ENCODE measurements at regions not wholly inside any gene's neighbourhood (a gene's known extent, or its start where the extent isn't known, plus 50 kb on each side); places are given as distances from the start of the nearest gene placed in this dataset.

DNA sequence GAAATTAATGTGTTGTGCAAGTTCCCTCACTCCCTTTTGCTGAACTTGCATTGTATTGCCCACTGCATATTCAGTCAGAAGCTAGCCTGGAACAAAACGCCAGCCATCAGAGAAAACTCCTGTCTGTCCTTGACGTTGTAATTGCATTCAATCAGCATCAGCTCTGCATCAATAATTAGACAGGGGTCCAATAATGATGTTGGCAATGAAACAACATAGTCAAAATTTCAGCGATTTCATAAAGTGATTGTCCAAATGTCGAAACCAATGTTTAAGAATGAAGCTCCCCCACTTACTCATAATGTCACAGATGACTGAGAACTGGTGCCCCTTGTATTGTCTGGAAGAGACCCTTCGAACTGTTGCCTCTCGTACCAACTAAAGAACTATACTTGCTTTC, 504.2 kb upstream of the TENM3 start:
- H3K4me3 ChIP-seq (ENCODE audit: low read length in 3 of 3), result no peak overlapping the region
- no peaks in the 10 kb centered on the region for H3K4me1 ChIP-seq (ENCODE audit: control insufficient read depth in 2 of 3, insufficient read depth in 2 of 3, low read depth in 1 of 3, low read length in 3 of 3)
- TF ChIP-seq, protein P1, sequence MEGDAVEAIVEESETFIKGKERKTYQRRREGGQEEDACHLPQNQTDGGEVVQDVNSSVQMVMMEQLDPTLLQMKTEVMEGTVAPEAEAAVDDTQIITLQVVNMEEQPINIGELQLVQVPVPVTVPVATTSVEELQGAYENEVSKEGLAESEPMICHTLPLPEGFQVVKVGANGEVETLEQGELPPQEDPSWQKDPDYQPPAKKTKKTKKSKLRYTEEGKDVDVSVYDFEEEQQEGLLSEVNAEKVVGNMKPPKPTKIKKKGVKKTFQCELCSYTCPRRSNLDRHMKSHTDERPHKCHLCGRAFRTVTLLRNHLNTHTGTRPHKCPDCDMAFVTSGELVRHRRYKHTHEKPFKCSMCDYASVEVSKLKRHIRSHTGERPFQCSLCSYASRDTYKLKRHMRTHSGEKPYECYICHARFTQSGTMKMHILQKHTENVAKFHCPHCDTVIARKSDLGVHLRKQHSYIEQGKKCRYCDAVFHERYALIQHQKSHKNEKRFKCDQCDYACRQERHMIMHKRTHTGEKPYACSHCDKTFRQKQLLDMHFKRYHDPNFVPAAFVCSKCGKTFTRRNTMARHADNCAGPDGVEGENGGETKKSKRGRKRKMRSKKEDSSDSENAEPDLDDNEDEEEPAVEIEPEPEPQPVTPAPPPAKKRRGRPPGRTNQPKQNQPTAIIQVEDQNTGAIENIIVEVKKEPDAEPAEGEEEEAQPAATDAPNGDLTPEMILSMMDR (IDR thresholded peaks at IDR 0.05; ENCODE audit: borderline replicate concordance, extremely low read depth, insufficient read depth), result no peak
- H3K9ac ChIP-seq (ENCODE audit: low read length in 3 of 3), result no peak overlapping the region
- FAIRE-seq, result no peak
- no peaks in the 10 kb centered on the region for H3K27me3 ChIP-seq (ENCODE audit: control insufficient read depth, insufficient read depth, low read length)
- no peak overlapping the region for H3K27ac ChIP-seq (ENCODE audit: low read depth in 2 of 2, low read length in 2 of 2)
- H3K36me3 ChIP-seq (ENCODE audit: control insufficient read depth in 2 of 3, insufficient read depth in 3 of 3, low read length in 3 of 3), result no peaks in the 10 kb centered on the region
- no peak for DNase-seq
- H3K9me3 ChIP-seq (ENCODE audit: control insufficient read depth in 2 of 3, insufficient read depth in 1 of 3, low read length in 3 of 3), result no peaks in the 10 kb centered on the region
- intact Hi-C loops (cut with DNase I), result no loop called here

DNA sequence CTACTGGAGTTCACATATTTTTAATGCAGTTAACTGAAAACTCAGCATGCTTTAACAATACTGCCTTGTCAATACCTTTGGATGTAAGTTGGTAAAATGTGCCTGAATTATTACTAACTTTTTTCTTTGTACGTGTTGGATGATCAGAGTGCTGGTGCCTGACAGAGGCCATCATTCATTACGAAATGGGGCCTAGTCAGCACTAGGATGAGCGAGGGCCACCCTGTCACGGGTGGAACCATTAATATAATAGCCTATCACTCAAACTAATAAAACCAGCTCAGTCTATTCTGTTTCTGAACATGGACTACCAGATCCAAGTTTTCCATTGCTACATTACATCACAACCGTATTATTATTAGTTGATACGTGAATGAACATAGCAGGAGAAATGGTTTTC, 501.7 kb upstream of the TENM3 start:
- Histone ChIP-seq H3K9me3 (ENCODE audit: control insufficient read depth in 2 of 3, insufficient read depth in 1 of 3, low read length in 3 of 3) (no peaks in the 10 kb centered on the region), H3K27ac (ENCODE audit: low read depth in 2 of 2, low read length in 2 of 2) (no peak overlapping the region), H3K4me1 (ENCODE audit: control insufficient read depth in 2 of 3, insufficient read depth in 2 of 3, low read depth in 1 of 3, low read length in 3 of 3) (no peaks in the 10 kb centered on the region), H3K36me3 (ENCODE audit: control insufficient read depth in 2 of 3, insufficient read depth in 3 of 3, low read length in 3 of 3) (no peaks in the 10 kb centered on the region), H3K4me3 (ENCODE audit: low read length in 3 of 3) (no peak overlapping the region), H3K27me3 (ENCODE audit: control insufficient read depth, insufficient read depth, low read length) (no peaks in the 10 kb centered on the region), H3K9ac (ENCODE audit: low read length in 3 of 3) (no peak overlapping the region)
- DNase-seq (no peak), FAIRE-seq (no peak)
- intact Hi-C loops (cut with DNase I), result no loop called here
- TF ChIP-seq, protein P1 (IDR thresholded peaks at IDR 0.05; ENCODE audit: borderline replicate concordance, extremely low read depth, insufficient read depth), result no peak

DNA sequence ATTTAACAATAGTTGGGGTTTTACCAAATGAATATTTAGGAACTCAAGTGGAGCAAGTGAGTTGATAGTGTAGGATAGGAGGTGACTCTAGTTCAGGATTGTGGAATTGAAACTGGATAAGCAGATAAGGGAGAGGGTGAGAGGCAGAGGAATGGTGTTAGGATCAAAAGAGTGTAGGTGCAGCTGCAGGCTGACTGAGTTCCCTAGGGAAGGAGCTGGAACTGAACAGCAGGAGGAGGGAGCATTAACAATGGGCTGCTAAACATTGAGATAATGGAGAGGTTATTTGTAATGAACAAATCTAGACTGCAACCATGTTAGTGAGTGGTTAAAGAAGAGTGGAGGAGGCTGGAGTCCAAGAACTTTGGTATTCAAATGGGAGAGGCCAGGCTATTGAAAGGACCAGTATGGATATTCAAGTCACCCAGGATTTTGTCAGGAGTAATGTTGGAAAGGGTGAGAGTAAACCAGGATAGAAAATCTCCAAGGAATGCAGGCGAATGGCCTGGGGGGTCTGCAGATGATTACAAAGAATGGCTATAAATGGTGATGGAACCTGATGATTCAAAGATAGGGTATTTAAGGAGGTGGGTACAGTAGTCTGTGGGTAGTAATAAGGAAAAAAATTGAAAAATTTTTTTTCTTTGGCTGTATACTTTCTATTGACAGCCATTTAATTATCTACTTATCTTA, 497.1 kb upstream of the TENM3 start:
- TF ChIP-seq, protein P1 (IDR thresholded peaks at IDR 0.05; ENCODE audit: borderline replicate concordance, extremely low read depth, insufficient read depth), result no peak

DNA sequence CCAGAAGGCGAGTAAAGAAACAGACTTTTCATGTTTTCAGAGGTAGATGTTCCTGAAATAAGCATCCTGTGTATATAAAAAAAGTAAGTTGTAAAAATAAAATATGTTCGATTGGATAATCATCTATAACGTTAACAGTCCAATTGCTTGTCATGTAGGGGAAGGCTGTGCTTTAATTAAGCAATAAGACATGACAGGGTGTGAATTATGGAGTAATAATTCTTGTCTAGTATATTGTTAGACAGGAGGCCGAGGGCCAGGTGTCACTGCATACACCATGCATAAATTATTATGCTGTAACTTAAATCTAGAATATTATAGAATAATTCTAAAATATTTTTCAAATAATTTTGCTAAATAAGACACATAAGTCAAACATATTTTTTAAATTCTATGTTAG, 494.6 kb upstream of the TENM3 start:
- peak; percentile 37 for FAIRE-seq

More for the DNA sequence above, 497.1 kb upstream of the TENM3 start:
- intact Hi-C loops (cut with DNase I), result no loop called here
- no peaks in the 10 kb centered on the region for H3K36me3 ChIP-seq (ENCODE audit: control insufficient read depth in 2 of 3, insufficient read depth in 3 of 3, low read length in 3 of 3)
- H3K9me3 ChIP-seq (ENCODE audit: control insufficient read depth in 2 of 3, insufficient read depth in 1 of 3, low read length in 3 of 3), result no peaks in the 10 kb centered on the region
- FAIRE-seq (no peak), DNase-seq (no peak)
- no peaks in the 10 kb centered on the region for H3K4me1 ChIP-seq (ENCODE audit: control insufficient read depth in 2 of 3, insufficient read depth in 2 of 3, low read depth in 1 of 3, low read length in 3 of 3)
- no peaks in the 10 kb centered on the region for H3K27me3 ChIP-seq (ENCODE audit: control insufficient read depth, insufficient read depth, low read length)
- H3K27ac ChIP-seq (ENCODE audit: low read depth in 2 of 2, low read length in 2 of 2), result no peak overlapping the region
- H3K9ac ChIP-seq (ENCODE audit: low read length in 3 of 3), result no peak overlapping the region
- H3K4me3 ChIP-seq (ENCODE audit: low read length in 3 of 3), result no peak overlapping the region

More for the DNA sequence above, 494.6 kb upstream of the TENM3 start:
- TF ChIP-seq, protein P1 (IDR thresholded peaks at IDR 0.05; ENCODE audit: borderline replicate concordance, extremely low read depth, insufficient read depth), result no peak
- Histone ChIP-seq H3K9me3 (ENCODE audit: control insufficient read depth in 2 of 3, insufficient read depth in 1 of 3, low read length in 3 of 3) (no peaks in the 10 kb centered on the region), H3K36me3 (ENCODE audit: control insufficient read depth in 2 of 3, insufficient read depth in 3 of 3, low read length in 3 of 3) (no peaks in the 10 kb centered on the region), H3K27me3 (ENCODE audit: control insufficient read depth, insufficient read depth, low read length) (no peaks in the 10 kb centered on the region), H3K4me1 (ENCODE audit: control insufficient read depth in 2 of 3, insufficient read depth in 2 of 3, low read depth in 1 of 3, low read length in 3 of 3) (no peaks in the 10 kb centered on the region), H3K4me3 (ENCODE audit: low read length in 3 of 3) (no peak overlapping the region), H3K27ac (ENCODE audit: low read depth in 2 of 2, low read length in 2 of 2) (no peak overlapping the region), H3K9ac (ENCODE audit: low read length in 3 of 3) (no peak overlapping the region)
- intact Hi-C loops (cut with DNase I), result no loop called here
- DNase-seq, result no peak

All from kidney (tissue), 13 donors.